SK-N-SH treated with all-trans-retinoic acid at 6 μM for 48 hours (cell line): ENCODE measurements at regions not wholly inside any gene's neighbourhood (a gene's known extent, or its start where the extent isn't known, plus 50 kb on each side); places are given as distances from the start of the nearest gene placed in this dataset.
"Not testable (repeated sequence)": the region's sequence is repeated elsewhere in the genome, so short reads cannot be mapped to it uniquely, and the experiment has no call there.

ENCODE experiments used
- ATAC-seq: fragments of 200-7000 bp; cut with Tn5 transposase; 3 replicates; pipeline ENCODE4 v1.9.1; 2020; ENCODE audit warnings: mild to moderate bottlenecking, moderate library complexity
- ARNTL ChIP-seq: fragments of 450-650 bp; formaldehyde crosslinking; IDR thresholded peaks from 2 replicates; pipeline ENCODE4 v1.5.0; 2020; ENCODE audit warnings: low read depth, mild to moderate bottlenecking, moderate library complexity, borderline replicate concordance
- CREB5 ChIP-seq: fragments of 250-450 bp; sonication (Bioruptor Pico); IDR thresholded peaks from 2 replicates; pipeline ENCODE4 v1.5.1; 2020; ENCODE audit warnings: low read depth, mild to moderate bottlenecking, moderate library complexity
- CSDC2 ChIP-seq: fragments of 250-450 bp; sonication (Bioruptor Pico); IDR thresholded peaks from 2 replicates; pipeline ENCODE4 v1.5.0; 2020; ENCODE audit warnings: mild to moderate bottlenecking, moderate library complexity
- CSRNP3 ChIP-seq: fragments of 250-450 bp; sonication (Bioruptor Pico); IDR thresholded peaks from 2 replicates; pipeline ENCODE4 v1.5.1; 2021; ENCODE audit warnings: mild to moderate bottlenecking, moderate library complexity
- ESRRG ChIP-seq: fragments of 250-450 bp; sonication (Bioruptor Pico); IDR thresholded peaks from 2 replicates; pipeline ENCODE4 v1.6.1; 2021; ENCODE audit warnings: mild to moderate bottlenecking
- GLIS3 ChIP-seq: fragments of 250-450 bp; sonication (Bioruptor Pico); IDR thresholded peaks from 2 replicates; pipeline ENCODE4 v1.5.0; 2020; ENCODE audit warnings: mild to moderate bottlenecking, moderate library complexity
- ISL1 ChIP-seq: fragments of 250-450 bp; sonication (Bioruptor Pico); IDR thresholded peaks from 2 replicates; pipeline ENCODE4 v2.1.2; 2022; ENCODE audit warnings: mild to moderate bottlenecking, moderate library complexity
- OSR1 ChIP-seq: fragments of 250-450 bp; sonication (Bioruptor Pico); IDR thresholded peaks from 2 replicates; pipeline ENCODE4 v1.8.0; 2022; ENCODE audit warnings: moderate library complexity, mild to moderate bottlenecking, inconsistent platforms
- PATZ1 ChIP-seq: fragments of 250-450 bp; sonication (Bioruptor Pico); IDR thresholded peaks from 2 replicates; pipeline ENCODE4 v1.8.0; 2020; ENCODE audit warnings: mild to moderate bottlenecking, moderate library complexity, borderline replicate concordance
- POU6F1 ChIP-seq: fragments of 250-450 bp; sonication (Bioruptor Pico); IDR thresholded peaks from 2 replicates; pipeline ENCODE4 v1.8.0; 2021; ENCODE audit warnings: low read depth, mild to moderate bottlenecking, moderate library complexity, borderline replicate concordance
- PPARA ChIP-seq: fragments of 250-450 bp; sonication (Bioruptor Pico); IDR thresholded peaks from 2 replicates; pipeline ENCODE4 v1.5.0; 2020; ENCODE audit warnings: mild to moderate bottlenecking, borderline replicate concordance
- RARB ChIP-seq: fragments of 250-450 bp; sonication (Bioruptor Pico); IDR thresholded peaks from 2 replicates; pipeline ENCODE4 v1.8.0; 2021; ENCODE audit warnings: mild to moderate bottlenecking, moderate library complexity
- SNAI2 ChIP-seq: fragments of 250-450 bp; sonication (Bioruptor Pico); IDR thresholded peaks from 2 replicates; pipeline ENCODE4 v1.5.0; 2020; ENCODE audit warnings: mild to moderate bottlenecking, moderate library complexity
- TCF4 ChIP-seq: fragments of 250-450 bp; sonication (Bioruptor Pico); IDR thresholded peaks from 2 replicates; pipeline ENCODE4 v1.8.0; 2021; ENCODE audit warnings: mild to moderate bottlenecking, moderate library complexity, borderline replicate concordance
- TOX ChIP-seq: fragments of 250-450 bp; sonication (Bioruptor Pico); IDR thresholded peaks from 2 replicates; pipeline ENCODE4 v1.8.0; 2021; ENCODE audit warnings: mild to moderate bottlenecking, moderate library complexity, borderline replicate concordance
- TSHZ2 ChIP-seq: fragments of 250-450 bp; sonication (Bioruptor Pico); IDR thresholded peaks from 2 replicates; pipeline ENCODE4 v1.5.0; 2020; ENCODE audit warnings: mild to moderate bottlenecking, moderate library complexity
- ZC3H10 ChIP-seq: fragments of 250-450 bp; sonication (Bioruptor Pico); IDR thresholded peaks from 2 replicates; pipeline ENCODE4 v1.5.1; 2021; ENCODE audit warnings: mild to moderate bottlenecking, moderate library complexity
- ZFP3 ChIP-seq: fragments of 250-450 bp; sonication (Bioruptor Pico); IDR thresholded peaks from 2 replicates; pipeline ENCODE4 v1.5.0; 2020; ENCODE audit warnings: mild to moderate bottlenecking, moderate library complexity
- ZFP30 ChIP-seq: fragments of 450-650 bp; formaldehyde crosslinking; IDR thresholded peaks from 2 replicates; pipeline ENCODE4 v1.5.0; 2022; ENCODE audit warnings: mild to moderate bottlenecking, moderate library complexity
- ZNF565 ChIP-seq: fragments of 450-650 bp; formaldehyde crosslinking; conservative IDR thresholded peaks from 2 replicates; pipeline ENCODE4 v1.5.0; 2020; ENCODE audit warnings: low read depth, mild to moderate bottlenecking, moderate library complexity
- ZNF70 ChIP-seq: fragments of 450-650 bp; formaldehyde crosslinking; IDR thresholded peaks from 2 replicates; pipeline ENCODE4 v1.5.0; 2020; ENCODE audit warnings: mild to moderate bottlenecking, moderate library complexity
- ZNF8 ChIP-seq: fragments of 450-650 bp; formaldehyde crosslinking; IDR thresholded peaks from 2 replicates; pipeline ENCODE4 v1.5.0; 2020; ENCODE audit warnings: mild to moderate bottlenecking, moderate library complexity

- TF ChIP-seq ESRRG, result no peak
- TF ChIP-seq TSHZ2 (CRISPR knock-in tag), result no peak
- no peak for TF ChIP-seq RARB (CRISPR knock-in tag)
- TF ChIP-seq GLIS3 (CRISPR knock-in tag), result no peak
- TF ChIP-seq ZFP3, result no peak
- no peak for TF ChIP-seq ZC3H10 (CRISPR knock-in tag)
- no peak for TF ChIP-seq PPARA (CRISPR knock-in tag)
- no peak for TF ChIP-seq ZFP30 (CRISPR knock-in tag)
- TF ChIP-seq TCF4 (CRISPR knock-in tag), result no peak
- TF ChIP-seq ZNF8 (CRISPR knock-in tag), result no peak
- no peak for TF ChIP-seq CSRNP3 (CRISPR knock-in tag)
- TF ChIP-seq CSDC2, result no peak
- no peak for TF ChIP-seq ZNF565 (CRISPR knock-in tag)
- no peak for TF ChIP-seq POU6F1 (CRISPR knock-in tag)
- TF ChIP-seq ZNF70 (CRISPR knock-in tag), result no peak
- no peak for TF ChIP-seq ARNTL (CRISPR knock-in tag)
- ATAC-seq, result no peak
Measured at GRCh38 chr16:58848662-58849002, 114.5 kb upstream of the GOT2 start.

GRCh38 chr16:58847902-58848661 is 114.0 kb upstream of the GOT2 start:
- TF ChIP-seq ESRRG (no peak), RARB (CRISPR knock-in tag) (no peak), OSR1 (no peak), ZFP30 (CRISPR knock-in tag) (no peak), GLIS3 (CRISPR knock-in tag) (no peak), SNAI2 (CRISPR knock-in tag) (no peak), PATZ1 (CRISPR knock-in tag) (no peak), TCF4 (CRISPR knock-in tag) (no peak), ZNF8 (CRISPR knock-in tag) (no peak), PPARA (CRISPR knock-in tag) (no peak)
- ATAC-seq, result no peak

- not testable (repeated sequence) for ATAC-seq
Measured at GRCh38 chr16:58846226-58846625, 112.1 kb upstream of the GOT2 start.

GRCh38 chr16:58843675-58844074 is 109.6 kb upstream of the GOT2 start:
- no peak for ATAC-seq
- no peak for TF ChIP-seq ISL1
- no peak for TF ChIP-seq PPARA (CRISPR knock-in tag)
- TF ChIP-seq ZNF70 (CRISPR knock-in tag), result no peak
- no peak for TF ChIP-seq ZNF8 (CRISPR knock-in tag)
- no peak for TF ChIP-seq CSDC2
- TF ChIP-seq SNAI2 (CRISPR knock-in tag), result no peak
- no peak for TF ChIP-seq TSHZ2 (CRISPR knock-in tag)
- TF ChIP-seq TOX (CRISPR knock-in tag), result no peak
- TF ChIP-seq CREB5, result no peak
- TF ChIP-seq ARNTL (CRISPR knock-in tag), result no peak
